ENCODE measurements at regions not wholly inside any gene's neighbourhood (a gene's known extent, or its start where the extent isn't known, plus 50 kb on each side); places are given as distances from the start of the nearest gene placed in this dataset.

GRCh38 chr13:90454002-90454636 lies 893.4 kb upstream of the MIR17HG start:
- Histone ChIP-seq H3K27ac (ENCODE audit: low read length) (no peak overlapping the region), H3K79me2 (ENCODE audit: low read length) (no peaks in the 10 kb centered on the region)

GRCh38 chr13:90455067-90455466 lies 892.4 kb upstream of the MIR17HG start:
- Histone ChIP-seq H2AFZ (ENCODE audit: low read length) (no peak overlapping the region), H3K36me3 (ENCODE audit: insufficient read depth, low read length) (no peaks in the 10 kb centered on the region), H3K27me3 (ENCODE audit: low read length) (no peaks in the 10 kb centered on the region), H3K9ac (ENCODE audit: low read length) (no peak overlapping the region), H3K27ac (ENCODE audit: low read length) (no peak overlapping the region), H3K9me2 (replicated peaks; ENCODE audit: insufficient read depth, low read length) (no peaks in the 10 kb centered on the region), H4K20me1 (ENCODE audit: insufficient read depth, low read depth, low read length) (no peaks in the 10 kb centered on the region), H3K79me2 (ENCODE audit: low read length) (no peaks in the 10 kb centered on the region), H3K9me3 (ENCODE audit: low read length) (no peaks in the 10 kb centered on the region), H3K4me3 (ENCODE audit: low read length) (no peak overlapping the region), H3K4me1 (ENCODE audit: low read length) (no peaks in the 10 kb centered on the region), H3K4me2 (ENCODE audit: low read depth, low read length, poor library complexity, severe bottlenecking) (no peak overlapping the region)
- DNase-seq = no peak

More at GRCh38 chr13:90454002-90454636, 893.4 kb upstream of the MIR17HG start:
- H3K9me2 ChIP-seq (replicated peaks; ENCODE audit: insufficient read depth, low read length) = no peaks in the 10 kb centered on the region
- no peaks in the 10 kb centered on the region for H4K20me1 ChIP-seq (ENCODE audit: insufficient read depth, low read depth, low read length)
- no peaks in the 10 kb centered on the region for H3K9me3 ChIP-seq (ENCODE audit: low read length)
- no peaks in the 10 kb centered on the region for H3K4me1 ChIP-seq (ENCODE audit: low read length)
- H3K9ac ChIP-seq (ENCODE audit: low read length) = no peak overlapping the region
- H3K4me2 ChIP-seq (ENCODE audit: low read depth, low read length, poor library complexity, severe bottlenecking) = no peak overlapping the region
- no peaks in the 10 kb centered on the region for H3K36me3 ChIP-seq (ENCODE audit: insufficient read depth, low read length)
- H3K27me3 ChIP-seq (ENCODE audit: low read length) = no peaks in the 10 kb centered on the region
- no peak for DNase-seq
- no peak overlapping the region for H3K4me3 ChIP-seq (ENCODE audit: low read length)
- no peak overlapping the region for H2AFZ ChIP-seq (ENCODE audit: low read length)

- H3K4me3 ChIP-seq (ENCODE audit: low read length) = no peak overlapping the region
- no peaks in the 10 kb centered on the region for H3K9me3 ChIP-seq (ENCODE audit: low read length)
- H3K4me2 ChIP-seq (ENCODE audit: low read depth, low read length, poor library complexity, severe bottlenecking) = no peak overlapping the region
- H3K4me1 ChIP-seq (ENCODE audit: low read length) = no peaks in the 10 kb centered on the region
- H2AFZ ChIP-seq (ENCODE audit: low read length) = no peak overlapping the region
- H4K20me1 ChIP-seq (ENCODE audit: insufficient read depth, low read depth, low read length) = no peaks in the 10 kb centered on the region
- no peak for DNase-seq
- H3K36me3 ChIP-seq (ENCODE audit: insufficient read depth, low read length) = no peaks in the 10 kb centered on the region
- no peaks in the 10 kb centered on the region for H3K79me2 ChIP-seq (ENCODE audit: low read length)
- H3K27ac ChIP-seq (ENCODE audit: low read length) = no peak overlapping the region
- H3K9ac ChIP-seq (ENCODE audit: low read length) = no peak overlapping the region
- H3K9me2 ChIP-seq (replicated peaks; ENCODE audit: insufficient read depth, low read length) = no peaks in the 10 kb centered on the region
- no peaks in the 10 kb centered on the region for H3K27me3 ChIP-seq (ENCODE audit: low read length)
Observed at GRCh38 chr13:90455823-90456222, 891.7 kb upstream of the MIR17HG start.

GRCh38 chr13:90461398-90461797 lies 886.1 kb upstream of the MIR17HG start:
- H3K9me2 ChIP-seq (replicated peaks; ENCODE audit: insufficient read depth, low read length) = no peaks in the 10 kb centered on the region
- no peak overlapping the region for H2AFZ ChIP-seq (ENCODE audit: low read length)
- H3K79me2 ChIP-seq (ENCODE audit: low read length) = no peaks in the 10 kb centered on the region
- H3K27ac ChIP-seq (ENCODE audit: low read length) = no peak overlapping the region
- no peak overlapping the region for H3K9ac ChIP-seq (ENCODE audit: low read length)
- H3K4me2 ChIP-seq (ENCODE audit: low read depth, low read length, poor library complexity, severe bottlenecking) = no peak overlapping the region
- no peaks in the 10 kb centered on the region for H3K27me3 ChIP-seq (ENCODE audit: low read length)
- no peaks in the 10 kb centered on the region for H4K20me1 ChIP-seq (ENCODE audit: insufficient read depth, low read depth, low read length)
- no peaks in the 10 kb centered on the region for H3K9me3 ChIP-seq (ENCODE audit: low read length)
- H3K36me3 ChIP-seq (ENCODE audit: insufficient read depth, low read length) = no peaks in the 10 kb centered on the region
- no peak for DNase-seq
- no peak overlapping the region for H3K4me3 ChIP-seq (ENCODE audit: low read length)
- no peaks in the 10 kb centered on the region for H3K4me1 ChIP-seq (ENCODE audit: low read length)

- H4K20me1 ChIP-seq (ENCODE audit: insufficient read depth, low read depth, low read length) = no peaks in the 10 kb centered on the region
- H2AFZ ChIP-seq (ENCODE audit: low read length) = no peak overlapping the region
- H3K9ac ChIP-seq (ENCODE audit: low read length) = no peak overlapping the region
- no peak overlapping the region for H3K27ac ChIP-seq (ENCODE audit: low read length)
- H3K4me3 ChIP-seq (ENCODE audit: low read length) = no peak overlapping the region
- no peaks in the 10 kb centered on the region for H3K9me2 ChIP-seq (replicated peaks; ENCODE audit: insufficient read depth, low read length)
- no peaks in the 10 kb centered on the region for H3K4me1 ChIP-seq (ENCODE audit: low read length)
- no peaks in the 10 kb centered on the region; the same call in 1 of the 2 replicates for H3K27me3 ChIP-seq (ENCODE audit: low read length)
- H3K79me2 ChIP-seq (ENCODE audit: low read length) = no peaks in the 10 kb centered on the region
- no peak for DNase-seq
- no peak overlapping the region for H3K4me2 ChIP-seq (ENCODE audit: low read depth, low read length, poor library complexity, severe bottlenecking)
- no peaks in the 10 kb centered on the region for H3K36me3 ChIP-seq (ENCODE audit: insufficient read depth, low read length)
- H3K9me3 ChIP-seq (ENCODE audit: low read length) = no peaks in the 10 kb centered on the region
Observed at GRCh38 chr13:90477216-90477615, 870.3 kb upstream of the MIR17HG start.

GRCh38 chr13:90483906-90484305 lies 863.6 kb upstream of the MIR17HG start:
- Histone ChIP-seq H3K9ac (ENCODE audit: low read length) (no peak overlapping the region), H3K4me2 (ENCODE audit: low read depth, low read length, poor library complexity, severe bottlenecking) (no peak overlapping the region), H3K27me3 (ENCODE audit: low read length) (no peaks in the 10 kb centered on the region), H3K36me3 (ENCODE audit: insufficient read depth, low read length) (no peaks in the 10 kb centered on the region), H3K9me2 (replicated peaks; ENCODE audit: insufficient read depth, low read length) (no peaks in the 10 kb centered on the region), H3K9me3 (ENCODE audit: low read length) (no peaks in the 10 kb centered on the region), H3K4me3 (ENCODE audit: low read length) (no peak overlapping the region), H4K20me1 (ENCODE audit: insufficient read depth, low read depth, low read length) (no peaks in the 10 kb centered on the region), H3K79me2 (ENCODE audit: low read length) (no peaks in the 10 kb centered on the region), H3K4me1 (ENCODE audit: low read length) (no peaks in the 10 kb centered on the region), H3K27ac (ENCODE audit: low read length) (no peak overlapping the region), H2AFZ (ENCODE audit: low read length) (no peak overlapping the region)
- no peak for DNase-seq

- no peak for DNase-seq
- Histone ChIP-seq H3K4me3 (ENCODE audit: low read length) (no peak overlapping the region), H3K79me2 (ENCODE audit: low read length) (no peaks in the 10 kb centered on the region), H3K4me2 (ENCODE audit: low read depth, low read length, poor library complexity, severe bottlenecking) (no peak overlapping the region), H3K9me2 (replicated peaks; ENCODE audit: insufficient read depth, low read length) (no peaks in the 10 kb centered on the region), H2AFZ (ENCODE audit: low read length) (no peak overlapping the region), H3K4me1 (ENCODE audit: low read length) (no peaks in the 10 kb centered on the region), H4K20me1 (ENCODE audit: insufficient read depth, low read depth, low read length) (no peaks in the 10 kb centered on the region), H3K9me3 (ENCODE audit: low read length) (no peaks in the 10 kb centered on the region), H3K27me3 (ENCODE audit: low read length) (no peaks in the 10 kb centered on the region), H3K36me3 (ENCODE audit: insufficient read depth, low read length) (no peaks in the 10 kb centered on the region), H3K27ac (ENCODE audit: low read length) (no peak overlapping the region), H3K9ac (ENCODE audit: low read length) (no peak overlapping the region)
Observed at GRCh38 chr13:90485436-90485835, 862.1 kb upstream of the MIR17HG start.

- Histone ChIP-seq H3K9me3 (ENCODE audit: low read length) (no peaks in the 10 kb centered on the region; the same call in 1 of the 2 replicates), H3K4me3 (ENCODE audit: low read length) (no peak overlapping the region), H3K9me2 (replicated peaks; ENCODE audit: insufficient read depth, low read length) (no peaks in the 10 kb centered on the region)
Observed at GRCh38 chr13:90492872-90493271, 854.6 kb upstream of the MIR17HG start.

More at GRCh38 chr13:90492872-90493271, 854.6 kb upstream of the MIR17HG start:
- Histone ChIP-seq H3K79me2 (ENCODE audit: low read length) (no peaks in the 10 kb centered on the region), H3K27ac (ENCODE audit: low read length) (no peak overlapping the region), H2AFZ (ENCODE audit: low read length) (no peak overlapping the region), H3K4me1 (ENCODE audit: low read length) (no peaks in the 10 kb centered on the region), H3K27me3 (ENCODE audit: low read length) (no peaks in the 10 kb centered on the region), H3K4me2 (ENCODE audit: low read depth, low read length, poor library complexity, severe bottlenecking) (no peak overlapping the region), H3K36me3 (ENCODE audit: insufficient read depth, low read length) (no peaks in the 10 kb centered on the region), H4K20me1 (ENCODE audit: insufficient read depth, low read depth, low read length) (no peaks in the 10 kb centered on the region), H3K9ac (ENCODE audit: low read length) (no peak overlapping the region)
- no peak for DNase-seq
